DMS153 treated with DMSO at 0.1 percent for 48 hours (cell line): ENCODE measurements at regions not wholly inside any gene's neighbourhood (a gene's known extent, or its start where the extent isn't known, plus 50 kb on each side); places are given as distances from the start of the nearest gene placed in this dataset.
"Not testable (repeated sequence)": the region's sequence is repeated elsewhere in the genome, so short reads cannot be mapped to it uniquely, and the experiment has no call there.

Source experiments
- DNase-seq: peaks from one replicate; lab custom pipeline; 2025; ENCODE audit not compliant: unreplicated experiment; lab: John Stamatoyannopoulos, UW

DNA sequence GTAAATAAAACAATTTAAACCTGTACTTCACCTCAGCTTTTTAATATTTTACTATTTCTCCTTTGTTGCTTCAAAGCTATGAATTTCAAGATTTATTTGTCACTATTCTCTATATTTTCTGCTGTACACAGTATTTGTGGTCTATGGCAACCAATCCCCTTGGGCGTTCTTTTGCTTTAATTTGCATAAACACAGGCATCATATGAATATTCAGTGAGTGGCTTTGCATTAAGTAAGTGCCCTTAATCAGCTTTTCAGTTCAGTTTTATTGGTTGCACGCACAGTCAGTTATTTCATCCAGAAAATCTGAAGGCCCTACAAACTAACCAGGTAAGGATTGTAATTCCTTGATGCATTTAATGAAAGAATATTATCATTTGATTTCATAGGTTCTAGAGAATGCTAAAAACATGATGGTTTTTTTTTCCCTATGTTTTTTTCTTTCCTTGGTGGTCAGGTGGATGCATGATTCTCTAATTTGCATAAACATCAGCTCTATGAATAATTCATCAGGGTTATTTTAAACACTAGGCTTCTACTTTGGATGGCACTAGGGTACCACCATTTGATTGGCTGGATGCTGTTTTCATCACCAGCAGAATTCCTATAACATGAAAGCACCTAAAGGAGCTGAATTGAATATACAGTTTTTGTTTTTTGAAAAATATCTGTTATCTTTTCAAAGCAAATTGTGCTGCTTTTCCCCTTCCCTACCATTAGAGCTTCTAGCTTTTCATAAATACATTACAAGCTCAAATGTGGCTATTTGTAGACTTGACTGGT is 249.2 kb upstream of the CCNH start:
- no peak for DNase-seq

DNA sequence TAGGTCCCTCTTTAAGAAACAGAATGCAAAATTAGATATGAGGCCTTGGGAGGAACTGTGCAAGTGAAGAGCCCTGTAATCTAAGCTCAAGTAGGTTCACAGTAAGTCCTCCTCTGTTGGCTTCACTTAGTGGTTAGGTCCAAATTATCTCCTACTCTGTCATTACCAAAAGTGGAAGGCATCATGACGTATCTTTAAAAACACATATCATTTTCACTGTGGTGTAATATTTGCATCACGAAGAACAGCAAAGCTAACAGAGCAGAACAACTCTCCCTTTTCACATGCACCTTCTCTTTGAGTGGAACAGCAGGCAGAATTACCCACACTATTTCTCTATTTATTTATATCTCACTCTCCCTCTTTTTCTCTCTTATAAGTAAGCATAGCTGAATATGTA is 240.5 kb upstream of the CCNH start:
- DNase-seq, result no peak

DNA sequence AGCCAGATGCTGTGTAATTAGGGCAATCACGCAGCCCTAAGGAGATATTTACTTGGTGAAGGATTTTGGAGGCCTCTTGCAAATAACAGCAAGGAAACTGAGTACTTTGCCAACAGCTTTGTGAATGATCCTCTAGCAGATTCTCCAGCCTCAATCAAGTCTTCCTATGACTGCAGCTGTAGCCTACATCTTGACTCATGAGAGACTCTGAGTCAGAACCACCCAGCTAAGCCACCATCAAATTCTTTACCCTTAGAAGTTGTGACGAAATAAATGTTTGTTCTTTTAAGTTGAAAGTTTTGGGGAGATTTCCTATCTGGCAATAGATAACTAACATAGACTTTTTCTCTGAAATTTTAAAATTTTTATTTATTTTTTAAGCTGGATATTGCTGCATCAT is 237.6 kb upstream of the CCNH start:
- DNase-seq, result no peak

DNA sequence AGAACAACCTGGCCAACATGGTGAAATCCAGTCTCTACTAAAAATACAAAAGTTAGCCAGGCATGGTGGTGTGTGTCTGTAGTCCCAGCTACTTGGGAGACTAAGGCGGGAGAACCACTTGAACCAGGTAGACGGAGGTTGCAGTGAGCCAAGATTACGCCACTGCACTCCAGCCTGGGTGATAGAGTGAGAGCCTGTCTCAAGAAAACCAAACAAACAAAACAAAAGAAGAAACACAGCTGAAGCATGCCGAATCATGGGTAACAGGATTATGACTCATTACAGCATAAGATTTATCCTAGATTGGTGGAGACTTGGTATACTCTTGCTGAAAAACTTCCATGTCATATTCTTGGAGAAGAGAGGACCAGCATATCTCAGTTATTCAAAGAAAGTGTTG is 236.7 kb upstream of the CCNH start:
- DNase-seq, result no peak

DNA sequence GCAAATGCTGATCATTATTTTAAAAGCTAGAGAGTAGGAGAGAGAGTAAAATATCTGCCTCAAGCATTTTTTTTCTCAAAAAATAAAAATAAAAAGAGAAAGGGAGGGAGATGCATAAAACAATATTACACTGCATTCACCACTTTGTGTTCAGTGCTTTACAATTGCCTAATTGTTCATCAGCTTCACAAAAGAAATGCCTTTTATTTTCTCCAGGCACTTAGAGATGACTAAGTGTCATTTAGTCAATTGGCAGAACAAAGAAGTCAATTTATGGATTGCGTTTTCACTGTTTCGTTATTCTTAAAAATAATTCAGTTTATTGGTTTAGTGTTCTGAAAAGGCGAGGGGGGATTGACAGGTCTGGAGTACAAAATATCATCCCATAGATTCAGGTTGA is 232.5 kb upstream of the CCNH start:
- no peak for DNase-seq

DNA sequence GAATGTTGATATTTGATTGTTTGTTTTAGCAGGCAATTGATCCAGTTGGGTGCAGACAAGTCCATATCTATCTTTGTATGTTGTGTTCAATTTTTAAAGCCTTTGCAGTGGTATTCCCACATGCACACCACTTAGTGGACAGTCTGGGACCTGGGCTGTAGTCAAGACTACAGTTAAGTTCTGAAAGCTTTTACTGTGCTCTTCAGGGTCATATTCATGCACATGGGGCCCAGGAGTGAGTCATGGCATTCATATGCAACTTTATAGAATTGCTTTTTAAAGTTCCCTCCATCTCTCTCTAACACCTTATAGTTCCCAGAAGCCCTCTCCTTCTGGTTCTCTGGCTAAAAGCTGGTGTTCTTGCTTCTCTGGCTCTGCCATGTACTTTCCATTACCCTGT is 228.2 kb upstream of the CCNH start:
- no peak for DNase-seq

DNA sequence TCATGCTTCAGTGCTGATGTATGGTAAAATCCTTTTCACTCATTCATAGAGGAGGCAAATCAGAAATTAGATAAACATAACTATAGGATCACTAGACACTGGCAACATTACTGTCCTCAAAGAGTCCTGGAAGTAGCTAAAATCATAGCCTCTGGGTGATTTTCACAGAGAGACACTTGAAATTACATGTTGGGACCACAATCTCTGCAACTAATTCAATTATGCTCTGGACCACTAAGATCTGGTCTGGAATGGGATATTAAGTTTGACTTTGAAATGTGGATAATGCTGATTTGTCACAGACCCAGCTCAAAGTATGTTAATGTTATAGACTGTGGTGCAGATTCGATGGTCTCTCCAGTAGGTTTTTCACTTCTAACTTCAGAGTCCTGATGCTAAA is 214.6 kb upstream of the CCNH start:
- no peak for DNase-seq

DNA sequence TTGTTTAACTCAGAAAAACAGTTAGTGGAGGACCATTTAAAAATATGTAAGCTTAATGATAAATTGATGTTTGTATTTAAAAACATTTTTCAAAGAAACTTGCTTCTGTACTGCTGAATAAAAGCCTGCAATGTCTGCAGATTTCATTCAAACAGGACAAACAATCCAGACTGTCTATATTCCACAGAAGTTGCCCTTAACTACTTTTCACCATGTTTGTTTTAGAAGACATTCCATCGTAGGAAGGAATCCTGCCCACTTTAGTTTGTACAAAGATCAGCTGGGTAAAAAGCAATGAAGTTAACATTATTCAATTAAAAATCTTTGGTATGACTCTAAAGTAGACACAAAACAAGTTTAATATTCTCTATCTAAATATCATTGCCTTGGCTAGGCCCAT is 195.7 kb upstream of the CCNH start:
- no peak for DNase-seq

DNA sequence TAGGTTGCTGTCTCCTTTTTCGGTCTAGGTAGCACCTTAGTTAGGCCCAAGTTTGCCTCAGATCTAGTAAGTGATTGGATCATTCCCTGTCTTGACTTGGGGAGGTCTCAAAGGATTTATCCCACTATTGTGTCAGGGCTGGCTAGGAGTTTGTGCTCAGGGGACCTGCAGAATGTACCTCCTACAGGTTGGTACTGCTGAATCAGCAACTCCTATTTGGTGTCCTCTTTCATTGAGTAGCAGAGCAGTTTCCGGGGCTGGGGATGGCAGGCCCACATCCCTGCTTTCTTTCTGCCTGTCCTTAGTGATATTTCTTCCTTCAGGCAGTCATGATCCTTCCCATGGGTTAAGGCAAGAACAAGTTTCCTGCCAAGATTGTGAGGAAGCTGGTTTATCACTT is 192.9 kb upstream of the CCNH start:
- DNase-seq, result no peak

DNA sequence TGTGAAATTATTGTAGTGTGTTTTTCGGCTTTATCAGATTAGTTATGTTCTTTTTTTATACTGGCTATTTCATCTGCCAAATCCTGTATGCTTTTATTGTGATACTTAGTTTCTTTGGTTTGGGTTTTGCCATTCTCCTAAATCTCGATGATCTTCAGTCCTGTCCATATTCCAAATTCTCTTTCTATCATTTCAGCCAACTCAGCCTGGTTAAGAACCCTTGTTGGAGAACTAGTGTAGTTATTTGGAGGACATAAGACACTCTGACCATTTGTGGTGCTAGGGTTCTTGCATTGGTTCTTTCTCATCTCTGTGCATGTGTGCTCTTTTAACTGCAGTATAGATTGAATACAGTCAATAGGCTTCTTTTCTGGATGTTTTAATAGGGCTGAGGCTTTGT is 187.0 kb upstream of the CCNH start:
- no peak for DNase-seq

DNA sequence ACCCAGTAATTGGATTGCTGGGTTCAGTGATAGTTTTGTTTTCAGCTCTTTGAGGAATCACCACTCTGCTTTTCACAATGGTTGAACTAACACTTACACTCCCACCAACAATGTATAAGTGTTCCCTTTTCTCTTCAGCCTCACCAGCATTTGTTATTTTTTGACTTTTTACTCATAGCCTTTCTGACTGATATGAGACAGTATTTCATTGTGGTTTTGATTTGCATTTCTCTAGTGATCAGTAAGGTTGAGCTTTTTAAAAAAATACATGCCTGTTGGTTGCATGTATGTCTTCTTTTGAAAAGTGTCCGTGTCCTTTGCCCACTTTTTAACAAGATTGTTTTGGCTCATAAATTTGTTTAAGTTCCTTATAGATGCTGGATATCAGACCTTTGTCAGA is 185.7 kb upstream of the CCNH start:
- no peak for DNase-seq

DNA sequence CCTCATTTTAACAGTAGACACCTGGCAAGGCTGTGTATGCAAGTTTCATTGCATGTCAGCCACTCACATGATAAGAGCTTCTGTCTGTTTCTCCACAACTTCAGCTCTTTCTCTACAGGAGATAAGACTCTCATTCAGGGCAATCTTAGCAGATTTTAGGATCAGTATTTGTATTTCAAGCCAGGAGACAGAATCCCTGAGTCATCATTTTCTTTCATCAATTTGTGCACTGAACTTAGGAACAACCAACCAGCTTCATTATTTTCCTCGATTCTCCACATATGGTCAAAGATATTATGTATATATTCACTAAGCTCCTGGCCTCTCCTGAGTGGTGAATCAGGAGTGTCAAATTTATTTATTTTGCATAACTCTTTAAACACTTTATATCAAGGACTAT is 181.8 kb upstream of the CCNH start:
- no peak for DNase-seq

DNA sequence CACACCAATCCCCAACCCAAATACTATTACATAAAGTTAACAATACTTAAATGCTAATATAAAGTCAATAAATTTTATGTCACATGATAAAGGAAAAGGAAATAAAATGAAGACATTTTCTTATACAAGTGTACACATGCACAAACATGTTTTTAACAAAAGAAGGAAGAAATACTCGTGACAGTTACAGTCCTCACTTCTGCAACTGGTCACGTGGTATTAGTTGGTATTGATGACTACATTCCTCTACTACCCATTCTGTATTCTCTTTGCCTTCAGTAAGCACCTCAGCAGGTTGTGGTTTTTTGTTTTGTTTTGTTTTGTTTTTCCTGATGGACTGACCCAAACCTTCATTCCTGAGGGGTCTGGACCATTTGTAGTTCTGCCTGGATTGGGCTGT is 176.9 kb upstream of the CCNH start:
- DNase-seq, result no peak

DNA sequence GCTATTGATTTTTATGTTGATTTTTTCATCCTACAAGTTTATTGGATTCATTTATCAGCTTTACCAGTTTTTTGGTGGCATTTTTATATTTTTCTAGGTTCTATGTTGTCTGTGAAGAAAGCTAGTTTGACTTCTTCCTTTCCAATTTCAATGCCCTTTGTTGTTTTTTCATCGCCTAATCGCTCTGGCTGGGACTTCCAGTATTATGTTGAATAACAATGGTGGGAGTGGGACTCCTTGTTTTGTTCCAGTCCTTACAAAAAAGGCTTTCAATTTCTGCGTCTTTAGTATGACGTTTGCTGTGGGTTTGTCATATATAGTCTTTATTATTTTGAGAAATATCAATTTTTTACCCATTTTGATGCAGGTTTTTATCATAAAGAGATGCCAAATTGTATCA is 175.6 kb upstream of the CCNH start:
- no peak for DNase-seq

DNA sequence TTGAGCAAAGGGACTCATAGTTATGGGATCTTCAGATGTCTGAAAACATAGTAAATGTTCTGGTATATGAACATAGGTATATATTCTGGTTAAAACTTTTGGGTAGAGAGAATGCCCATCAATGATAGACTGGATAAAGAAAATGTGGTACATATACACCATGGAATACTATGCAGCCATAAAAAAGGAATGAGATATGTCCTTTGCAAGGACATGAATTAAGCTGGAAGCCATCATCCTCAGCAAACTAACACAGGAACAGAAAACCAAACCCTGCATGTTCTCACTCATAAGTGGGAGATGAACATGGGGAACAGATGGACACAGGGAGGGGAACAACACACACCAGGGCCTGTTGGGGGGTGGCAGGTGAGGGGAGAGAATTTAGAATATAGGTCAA is 171.0 kb upstream of the CCNH start:
- DNase-seq, result not testable (repeated sequence)

DNA sequence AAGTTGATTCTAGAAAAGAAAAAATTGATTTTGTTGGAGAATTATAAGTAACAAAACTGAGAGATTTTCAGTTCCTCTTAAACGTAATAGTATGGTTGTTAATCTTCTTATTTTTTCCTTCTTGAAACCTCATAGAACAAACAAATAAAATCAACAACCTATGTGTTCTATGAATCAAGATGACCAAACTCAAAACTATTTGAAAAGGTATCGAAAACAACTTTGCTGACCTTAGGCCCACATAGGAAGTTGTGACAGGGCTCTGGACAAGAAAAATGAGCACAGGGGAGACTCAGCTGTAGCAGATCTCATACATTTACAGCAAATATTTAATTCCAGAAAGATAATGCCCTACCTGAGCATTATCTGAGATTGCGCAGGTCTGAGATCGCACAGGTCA is 169.4 kb upstream of the CCNH start:
- DNase-seq, result no peak

DNA sequence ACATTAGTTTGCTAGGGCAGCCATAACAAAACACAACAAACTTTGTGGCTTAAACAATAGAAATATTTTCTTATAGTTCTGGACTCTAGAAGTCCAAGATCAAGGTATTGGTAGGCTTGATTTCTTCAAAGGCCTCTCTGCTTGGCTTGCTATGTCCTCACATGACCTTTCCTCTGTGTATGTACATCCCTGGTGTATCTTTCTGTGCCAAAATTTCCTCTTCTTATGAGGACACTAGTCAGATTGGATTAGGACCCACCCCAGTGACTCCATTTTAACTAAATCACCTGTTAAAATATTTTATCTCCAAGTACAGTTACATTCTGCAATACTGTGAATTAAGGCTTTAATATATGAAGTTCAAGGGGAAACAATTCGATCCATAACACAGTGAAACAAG is 168.9 kb upstream of the CCNH start:
- DNase-seq, result no peak

DNA sequence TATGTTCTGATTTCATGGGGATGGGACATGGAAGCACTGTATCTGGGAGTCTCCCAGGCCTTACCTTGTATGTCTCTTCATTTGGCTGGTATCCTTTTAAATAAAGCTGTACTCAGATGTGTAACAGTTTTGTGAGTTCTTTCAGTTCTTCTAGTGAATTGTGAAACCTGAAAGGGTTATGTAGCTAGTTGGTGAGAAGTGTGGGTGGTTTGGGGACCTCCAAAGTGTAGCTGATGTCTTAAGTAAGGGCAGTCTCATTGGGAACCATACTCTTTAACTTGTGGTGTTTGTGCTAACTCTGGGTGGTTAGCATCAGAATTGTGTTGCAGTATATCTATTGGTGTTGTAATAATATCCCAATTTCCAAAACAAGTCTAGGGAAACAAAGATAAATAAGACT is 166.9 kb upstream of the CCNH start:
- DNase-seq, result no peak

DNA sequence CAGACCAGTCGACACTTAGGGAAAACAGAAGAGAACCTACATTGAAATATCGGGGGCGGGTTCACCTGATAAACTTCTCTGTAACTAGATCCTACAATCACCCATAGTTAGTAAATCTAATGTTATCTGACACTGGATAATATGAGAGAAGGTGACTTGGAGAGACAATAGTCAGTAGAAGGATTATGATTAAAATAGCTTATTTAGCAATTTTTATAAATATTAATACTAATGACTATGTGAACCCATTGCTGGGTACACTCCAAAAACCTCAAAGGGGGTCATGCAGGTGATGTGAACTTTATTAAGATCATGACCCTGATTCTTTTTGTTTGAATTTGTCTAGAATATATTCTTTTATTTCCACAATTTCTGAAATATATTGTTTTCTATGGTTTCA is 164.1 kb upstream of the CCNH start:
- no peak for DNase-seq

DNA sequence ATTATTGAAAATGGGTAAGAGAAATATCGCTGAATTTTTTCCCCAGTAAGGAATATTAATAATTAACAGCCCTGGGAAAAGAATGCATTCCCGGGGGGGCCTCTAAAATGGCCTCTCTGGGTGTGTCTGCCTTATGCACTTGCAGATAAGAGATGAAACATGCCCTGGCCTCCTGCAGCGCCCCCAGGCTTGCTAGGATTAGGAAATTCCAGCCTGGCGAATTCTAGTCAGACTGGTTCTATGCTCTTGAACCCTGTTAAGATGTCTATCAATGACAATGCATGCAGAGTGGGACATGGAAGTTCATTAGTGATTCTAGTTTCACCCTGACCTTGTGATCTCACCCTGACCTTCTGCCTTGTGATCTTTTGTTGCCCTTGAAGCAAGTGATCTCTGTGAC is 163.6 kb upstream of the CCNH start:
- not testable (repeated sequence) for DNase-seq

DNA sequence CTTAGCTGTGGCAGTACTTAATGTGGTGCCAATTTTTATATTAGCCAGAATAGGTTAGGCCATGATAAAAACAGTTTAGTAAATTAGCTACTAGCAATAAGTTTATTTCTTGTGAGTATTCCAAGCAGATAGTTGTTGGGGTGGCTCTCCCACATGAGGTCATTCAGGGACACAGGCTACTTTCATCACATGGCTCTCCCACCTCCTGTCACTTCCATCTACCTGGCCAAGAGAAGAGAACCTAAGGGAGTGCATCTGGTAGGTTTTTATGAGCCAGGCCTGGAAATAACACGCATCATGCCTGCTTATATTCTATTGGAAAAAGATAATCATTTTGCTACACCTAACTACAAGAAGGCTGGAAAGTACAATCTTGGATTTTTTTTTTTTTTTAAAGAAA is 161.4 kb upstream of the CCNH start:
- no peak for DNase-seq

DNA sequence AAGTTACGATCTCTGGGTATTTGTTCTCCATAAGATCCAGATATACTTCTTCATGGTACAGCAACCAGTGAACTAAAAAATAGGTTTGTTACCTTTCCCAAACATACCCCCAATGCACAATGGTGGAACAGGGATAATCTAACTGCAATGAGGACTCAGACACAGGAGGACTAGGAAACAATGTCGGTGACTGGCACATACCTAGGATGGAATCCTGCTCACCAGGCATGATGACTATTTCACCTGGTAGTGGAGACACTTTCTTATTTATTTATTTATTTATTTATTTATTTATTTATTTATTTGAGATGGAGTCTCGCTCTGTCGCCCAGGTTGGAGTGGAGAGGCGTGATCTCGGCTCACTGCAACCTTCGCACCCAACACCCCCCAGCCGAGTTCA is 159.9 kb upstream of the CCNH start:
- no peak for DNase-seq

DNA sequence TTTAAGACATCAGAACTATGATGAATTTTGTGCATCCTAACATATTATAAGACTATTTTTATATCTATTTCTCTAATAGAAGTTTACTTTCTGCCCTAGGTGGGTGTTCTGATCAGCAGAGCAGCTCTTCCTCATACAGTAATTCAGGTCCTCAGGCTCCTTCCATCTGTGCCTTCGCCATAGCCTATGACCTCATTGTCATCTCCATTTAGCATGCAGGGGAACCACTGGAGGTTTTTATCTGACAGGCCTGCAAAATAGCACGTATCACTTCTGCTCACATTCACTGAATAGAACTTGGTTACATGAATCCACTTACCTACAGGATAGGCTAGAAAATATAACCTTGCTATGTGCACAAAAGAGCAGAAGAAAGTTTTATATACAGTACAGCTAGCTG is 159.4 kb upstream of the CCNH start:
- no peak for DNase-seq

DNA sequence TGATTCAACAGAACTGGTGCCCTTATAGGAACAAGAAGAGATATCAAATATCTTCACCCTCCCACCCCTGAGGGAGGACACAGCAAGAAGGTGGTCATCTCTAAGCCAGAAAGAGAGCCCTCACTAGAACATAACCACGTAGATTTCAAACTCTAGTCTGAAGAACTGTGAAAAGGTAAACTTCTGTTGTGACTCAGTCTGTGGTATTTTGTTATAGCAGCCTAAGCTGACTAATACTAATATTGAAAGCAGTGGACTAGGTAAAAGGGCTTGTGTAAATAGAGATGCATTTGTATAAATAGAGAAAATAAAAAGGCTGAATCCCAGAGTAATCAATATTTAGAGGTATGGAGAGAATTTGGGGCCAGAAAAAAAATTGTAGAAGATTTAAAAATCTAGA is 157.6 kb upstream of the CCNH start:
- no peak for DNase-seq
